Chondrocyte (in vitro differentiated cells): ENCODE measurements at regions not wholly inside any gene's neighbourhood (a gene's known extent, or its start where the extent isn't known, plus 50 kb on each side); places are given as distances from the start of the nearest gene placed in this dataset.

Experiments
- DNase-seq: peaks from one replicate; pipeline ENCODE4 v3.0.0; 2021; ENCODE audit warnings: mixed read lengths, low spot score
- H3K27ac Mint-ChIP-seq: one replicate; pipeline ENCODE4 v1.8.0; 2021; ENCODE audit warnings: mild to moderate bottlenecking, moderate library complexity, mixed read lengths; ENCODE audit not compliant: unreplicated experiment
- H3K27me3 Mint-ChIP-seq: 2 replicates; pipeline ENCODE4 v1.8.0; 2021; ENCODE audit warnings: low read depth, mixed read lengths
- H3K36me3 Mint-ChIP-seq: 2 replicates; pipeline ENCODE4 v1.8.0; 2021; ENCODE audit warnings: low read depth, mixed read lengths
- H3K4me1 Mint-ChIP-seq: 2 replicates; pipeline ENCODE4 v1.8.0; 2021; ENCODE audit warnings: low read depth, mild to moderate bottlenecking, mixed read lengths
- H3K4me3 Mint-ChIP-seq: one replicate; pipeline ENCODE4 v1.8.0; 2021; ENCODE audit warnings: mild to moderate bottlenecking, moderate library complexity, mixed read lengths; ENCODE audit not compliant: unreplicated experiment
- H3K9me3 Mint-ChIP-seq: 2 replicates; pipeline ENCODE4 v1.8.0; 2021; ENCODE audit warnings: low read depth, mixed read lengths
- TF ChIP-seq, protein P1 (sequence below): fragments of 200-600 bp; sonication (generic); IDR thresholded peaks from 2 replicates; pipeline ENCODE4 v1.5.0; 2021; ENCODE audit warnings: antibody characterized with exemption, mild to moderate bottlenecking, moderate library complexity

DNA sequence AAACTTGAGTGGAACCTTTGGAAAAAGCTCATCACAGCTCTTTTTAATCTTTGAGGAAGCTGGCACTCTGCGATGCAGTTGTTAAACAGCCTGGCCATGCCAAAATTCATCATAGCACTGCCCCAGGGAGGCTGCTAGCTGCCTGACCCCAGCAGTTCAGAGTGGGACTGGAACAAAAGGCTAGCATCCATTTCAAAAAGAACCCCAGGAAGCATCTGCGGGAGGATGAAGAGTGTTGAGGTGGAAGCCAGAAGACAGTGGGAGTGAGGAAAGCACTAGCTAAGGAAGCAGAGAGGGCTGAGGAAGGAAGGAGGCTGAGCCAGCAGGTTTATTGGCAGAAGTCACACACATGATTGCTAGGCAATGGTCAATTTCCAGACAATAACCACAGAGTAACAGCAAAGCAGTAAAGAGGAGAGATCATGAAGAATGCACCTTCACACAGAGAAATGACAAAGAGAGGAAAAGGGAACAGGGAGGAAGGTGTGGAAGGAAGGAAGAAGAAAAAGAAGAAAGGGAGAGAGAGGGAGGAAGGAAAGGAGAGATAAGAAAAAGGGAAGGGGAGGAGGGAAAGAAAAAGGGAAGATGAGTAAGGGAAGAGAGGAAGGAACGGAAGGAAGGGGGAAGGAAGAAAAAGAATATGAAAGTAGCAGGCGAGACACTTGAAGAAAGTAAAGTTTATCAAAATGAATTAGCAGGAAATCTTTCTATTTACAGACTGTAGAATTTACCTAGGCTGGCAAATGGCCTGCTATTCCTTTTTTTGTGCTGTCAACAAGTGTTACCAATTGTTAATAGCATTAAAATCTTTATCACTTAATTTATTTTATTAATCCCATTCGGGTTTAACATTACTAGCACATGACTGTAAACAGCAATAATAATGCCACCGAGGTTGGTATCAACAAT, 270.0 kb upstream of the PSMD7 start:
- peaks cover 42% of the 10 kb centered on the region for H3K27me3 Mint-ChIP-seq

DNA sequence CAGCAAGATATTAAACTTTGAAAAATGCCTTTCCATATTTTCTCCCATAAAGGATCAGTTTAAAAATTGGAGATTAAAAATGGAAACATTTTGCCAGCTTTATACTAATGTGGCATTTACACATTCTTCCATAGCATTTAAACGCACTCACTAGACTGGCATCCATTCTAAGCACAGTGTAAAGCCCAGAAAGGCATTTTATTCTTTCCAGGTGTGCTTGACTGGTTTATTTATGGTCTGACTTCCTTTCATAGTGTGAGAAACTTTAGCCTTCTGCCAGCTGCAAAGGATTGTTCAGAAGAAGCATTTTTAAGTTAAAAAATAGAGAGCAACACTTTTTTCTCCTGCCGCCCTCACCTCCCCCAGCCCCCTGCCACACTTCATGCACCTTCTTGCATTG, 271.7 kb upstream of the PSMD7 start:
- Mint-ChIP-seq H3K27me3 (peaks cover 42% of the 10 kb centered on the region), H3K36me3 (no peaks in the 10 kb centered on the region), H3K9me3 (no peaks in the 10 kb centered on the region), H3K4me1 (no peaks in the 10 kb centered on the region), H3K4me3 (no peak overlapping the region), H3K27ac (no peak overlapping the region)
- TF ChIP-seq, protein P1, sequence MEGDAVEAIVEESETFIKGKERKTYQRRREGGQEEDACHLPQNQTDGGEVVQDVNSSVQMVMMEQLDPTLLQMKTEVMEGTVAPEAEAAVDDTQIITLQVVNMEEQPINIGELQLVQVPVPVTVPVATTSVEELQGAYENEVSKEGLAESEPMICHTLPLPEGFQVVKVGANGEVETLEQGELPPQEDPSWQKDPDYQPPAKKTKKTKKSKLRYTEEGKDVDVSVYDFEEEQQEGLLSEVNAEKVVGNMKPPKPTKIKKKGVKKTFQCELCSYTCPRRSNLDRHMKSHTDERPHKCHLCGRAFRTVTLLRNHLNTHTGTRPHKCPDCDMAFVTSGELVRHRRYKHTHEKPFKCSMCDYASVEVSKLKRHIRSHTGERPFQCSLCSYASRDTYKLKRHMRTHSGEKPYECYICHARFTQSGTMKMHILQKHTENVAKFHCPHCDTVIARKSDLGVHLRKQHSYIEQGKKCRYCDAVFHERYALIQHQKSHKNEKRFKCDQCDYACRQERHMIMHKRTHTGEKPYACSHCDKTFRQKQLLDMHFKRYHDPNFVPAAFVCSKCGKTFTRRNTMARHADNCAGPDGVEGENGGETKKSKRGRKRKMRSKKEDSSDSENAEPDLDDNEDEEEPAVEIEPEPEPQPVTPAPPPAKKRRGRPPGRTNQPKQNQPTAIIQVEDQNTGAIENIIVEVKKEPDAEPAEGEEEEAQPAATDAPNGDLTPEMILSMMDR = no peak
- DNase-seq = no peak

More for the DNA sequence above, 270.0 kb upstream of the PSMD7 start:
- Mint-ChIP-seq H3K4me3 (no peak overlapping the region), H3K4me1 (no peaks in the 10 kb centered on the region), H3K9me3 (no peaks in the 10 kb centered on the region), H3K27ac (no peak overlapping the region), H3K36me3 (no peaks in the 10 kb centered on the region)
- no peak for DNase-seq
- TF ChIP-seq, protein P1 = no peak

DNA sequence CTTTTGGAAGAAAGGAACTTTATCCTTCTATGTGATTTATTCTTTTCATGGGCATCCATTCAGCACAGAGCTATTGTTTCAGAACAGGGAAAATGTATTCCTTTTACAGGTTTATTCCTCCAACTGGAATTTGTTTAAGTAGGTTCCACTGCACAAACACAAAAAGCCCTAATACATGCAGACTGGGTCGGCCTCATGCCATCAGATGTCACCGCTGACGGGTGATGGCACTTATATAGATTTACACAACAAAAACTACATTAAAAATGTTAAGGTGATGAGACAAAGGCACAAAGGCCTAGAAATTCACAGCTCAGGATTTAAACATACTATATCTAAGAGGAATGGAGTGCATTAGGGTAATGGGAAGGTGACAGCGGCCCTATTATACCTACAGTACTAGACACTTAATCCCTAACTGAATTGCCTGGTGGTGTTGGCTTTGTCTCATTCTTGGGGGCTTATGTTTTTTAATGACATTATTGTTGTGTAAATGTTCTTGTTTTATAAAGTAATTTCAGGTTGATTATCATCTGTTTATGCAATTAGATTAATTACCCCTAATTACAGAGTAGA, 276.4 kb upstream of the PSMD7 start:
- Mint-ChIP-seq H3K27ac (no peak overlapping the region), H3K27me3 (peaks cover 21% of the 10 kb centered on the region), H3K4me1 (no peaks in the 10 kb centered on the region), H3K4me3 (no peak overlapping the region), H3K9me3 (no peaks in the 10 kb centered on the region), H3K36me3 (no peaks in the 10 kb centered on the region)
- DNase-seq = no peak
- TF ChIP-seq, protein P1 = no peak

DNA sequence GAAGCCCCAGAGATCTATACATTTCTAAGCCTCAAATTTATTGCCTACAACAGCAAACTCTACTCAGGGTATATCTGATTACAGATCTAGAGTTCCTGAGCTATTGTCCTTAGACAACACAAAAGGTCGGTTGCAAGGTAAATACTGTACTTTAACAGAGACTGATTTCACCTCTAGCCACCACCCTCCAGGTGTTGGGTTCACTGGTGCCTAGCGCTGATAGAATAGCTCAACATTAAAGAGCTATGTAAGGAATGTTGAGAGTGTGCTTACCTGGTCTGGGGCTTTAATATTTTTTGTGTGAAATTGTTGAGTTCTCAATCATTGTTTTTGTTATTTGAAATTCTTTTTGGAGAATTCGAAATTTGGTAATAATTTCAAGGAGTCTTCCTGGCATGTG, 277.0 kb upstream of the PSMD7 start:
- Mint-ChIP-seq H3K4me3 (no peak overlapping the region), H3K9me3 (peaks cover under 1% of the 10 kb centered on the region), H3K4me1 (no peaks in the 10 kb centered on the region), H3K27ac (no peak overlapping the region), H3K27me3 (peaks cover 17% of the 10 kb centered on the region), H3K36me3 (no peaks in the 10 kb centered on the region)
- TF ChIP-seq, protein P1 = no peak
- no peak for DNase-seq

DNA sequence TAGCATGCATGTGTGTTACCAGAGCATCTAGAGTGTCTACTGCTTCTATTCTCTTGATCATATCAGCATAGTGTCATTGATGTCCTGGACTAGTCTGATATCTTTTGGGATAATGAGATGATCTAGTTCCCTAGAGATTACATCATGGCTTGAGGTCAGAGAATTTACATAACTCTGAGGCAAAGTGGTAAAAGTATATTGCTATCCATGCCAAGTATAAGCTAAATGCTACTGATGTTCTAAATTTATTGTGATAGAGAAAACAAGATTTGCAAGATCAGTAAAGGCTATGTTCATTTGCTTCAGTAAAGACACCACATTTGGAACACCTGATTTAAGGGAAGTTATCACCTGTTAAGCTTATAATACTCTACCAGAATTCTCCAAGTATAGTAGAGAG, 280.7 kb upstream of the PSMD7 start:
- H3K27me3 Mint-ChIP-seq = peaks cover 1% of the 10 kb centered on the region
- no peaks in the 10 kb centered on the region for H3K36me3 Mint-ChIP-seq
- no peak for DNase-seq
- TF ChIP-seq, protein P1 = no peak
- no peak overlapping the region for H3K27ac Mint-ChIP-seq
- no peaks in the 10 kb centered on the region for H3K4me1 Mint-ChIP-seq
- peaks cover 2% of the 10 kb centered on the region for H3K9me3 Mint-ChIP-seq
- H3K4me3 Mint-ChIP-seq = no peak overlapping the region
